ENCODE measurements at regions not wholly inside any gene's neighbourhood (a gene's known extent, or its start where the extent isn't known, plus 50 kb on each side); places are given as distances from the start of the nearest gene placed in this dataset.

DNA sequence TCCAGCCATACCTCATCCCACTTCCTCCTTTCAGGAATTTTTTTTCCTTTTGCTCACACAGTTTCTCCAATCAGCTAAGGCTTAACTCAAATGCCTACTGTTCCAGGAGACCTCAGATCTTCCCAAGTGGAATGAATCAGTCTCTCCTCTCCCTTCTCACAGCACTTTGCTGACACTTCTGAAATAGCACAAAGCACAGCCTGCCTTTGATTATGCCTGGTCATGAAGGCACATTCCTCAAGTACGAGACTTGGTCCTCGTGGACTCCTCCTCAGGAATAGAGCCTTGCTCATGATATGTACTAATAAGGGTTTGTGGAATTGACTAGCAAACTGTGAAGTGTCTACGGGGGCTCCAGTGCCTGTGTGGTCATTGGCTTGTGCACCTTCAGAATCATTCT lies 176.7 kb upstream of the TENM4 start (continued):
- TF ChIP-seq RFX5 (IDR thresholded peaks at IDR 0.05; ENCODE audit: borderline replicate concordance, low read depth, low read length) (no peak), SP1 (IDR thresholded peaks at IDR 0.05; ENCODE audit: low read depth, low read length) (no peak), SIX5 (IDR thresholded peaks at IDR 0.05; ENCODE audit: low read depth, low read length) (no peak), PHF8 (conservative IDR thresholded peaks at IDR 0.05; ENCODE audit: low read depth, low read length) (no peak), TCF12 (IDR thresholded peaks at IDR 0.05; ENCODE audit: low read depth, low read length) (no peak), ASH2L (IDR thresholded peaks at IDR 0.05; ENCODE audit: low read length) (no peak), YY1 (IDR thresholded peaks at IDR 0.05; ENCODE audit: low read depth, low read length) (no peak), MAFK (IDR thresholded peaks at IDR 0.05; ENCODE audit: low read depth, low read length) (no peak)

All from H1 (cell line).